SK-N-SH (cell line): ENCODE measurements at regions not wholly inside any gene's neighbourhood (a gene's known extent, or its start where the extent isn't known, plus 50 kb on each side); places are given as distances from the start of the nearest gene placed in this dataset.

ENCODE experiments used
- GATA2 ChIP-seq: sonication (generic); formaldehyde crosslinking; IDR thresholded peaks from 2 replicates; pipeline ENCODE4 v1.5.0; 2020; ENCODE audit warnings: mild to moderate bottlenecking, missing genetic modification reagents
- POLR2AphosphoS5 ChIP-seq: IDR thresholded peaks from 2 replicates; pipeline ENCODE4 v1.6.1; 2012; ENCODE audit warnings: low read depth, low read length

DNA sequence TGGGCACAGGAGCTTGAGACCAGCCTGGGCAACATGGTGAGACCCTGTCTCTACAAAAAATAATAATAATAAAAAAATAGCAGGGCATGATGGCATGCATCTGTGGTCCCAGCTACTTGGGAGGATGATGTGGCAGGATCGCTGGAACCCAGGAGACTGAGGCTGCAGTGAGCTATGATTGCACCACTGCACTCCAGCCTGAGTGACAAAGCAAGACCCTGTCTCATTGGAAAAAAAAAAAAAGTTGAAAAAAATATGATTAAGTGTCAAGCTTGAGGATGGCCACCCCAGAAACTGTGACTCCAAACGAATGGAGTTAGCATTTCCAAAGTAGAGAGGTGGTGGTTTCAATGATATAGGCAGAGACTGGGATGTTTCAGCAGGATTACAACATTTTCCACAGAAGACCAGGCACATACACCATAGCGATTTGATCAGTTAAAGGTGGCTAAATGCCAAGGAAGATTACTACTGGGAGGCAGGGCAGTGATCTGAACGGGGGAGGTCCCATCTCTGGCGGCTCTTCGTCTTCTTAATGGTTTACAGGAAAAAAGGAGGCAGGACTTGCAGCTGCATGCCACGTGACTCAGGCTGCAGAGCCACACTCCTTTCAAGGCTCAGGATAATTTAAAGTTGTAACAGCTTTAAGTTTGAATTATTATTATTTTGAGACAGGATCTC lies 250.6 kb upstream of the GALNT17 start:
- no peak for TF ChIP-seq POLR2AphosphoS5
- TF ChIP-seq GATA2 (CRISPR knock-in tag) = no peak
